ENCODE measurements at regions not wholly inside any gene's neighbourhood (a gene's known extent, or its start where the extent isn't known, plus 50 kb on each side); places are given as distances from the start of the nearest gene placed in this dataset.

GRCh38 chr22:25403284-25403810, 161.1 kb upstream of the GRK3 start:
- Histone ChIP-seq H3K27me3 (ENCODE audit: control insufficient read depth, insufficient read depth, low read length) (no peaks in the 10 kb centered on the region), H4K20me1 (ENCODE audit: insufficient read depth, low read length) (peaks cover 55% of the 10 kb centered on the region), H3K56ac (ENCODE audit: extremely low read depth, insufficient read depth, low read length) (peak overlapping the region; percentile 14; the same call in 1 of the 2 replicates), H2AK5ac (ENCODE audit: low read depth, low read length) (peak overlapping the region; percentile 83), H3K36me3 (ENCODE audit: control insufficient read depth, insufficient read depth, low read length) (no peaks in the 10 kb centered on the region), H3K9ac (ENCODE audit: low read depth, low read length) (peak overlapping the region; percentile 70), H4K8ac (ENCODE audit: low read depth in 2 of 2, low read length in 2 of 2) (peak overlapping the region; percentile 34 to 73), H2BK5ac (ENCODE audit: low read depth, low read length, poor library complexity, severe bottlenecking) (no peak overlapping the region), H2BK120ac (ENCODE audit: low read depth, low read length) (peak overlapping the region; percentile 8), H3K4me1 (ENCODE audit: control insufficient read depth, insufficient read depth, low read length) (peaks cover 30% of the 10 kb centered on the region), H3K79me1 (ENCODE audit: low read depth in 1 of 2, low read length in 2 of 2) (peaks cover 30 to 61% of the 10 kb centered on the region in 2 experiments), H3K9me3 (ENCODE audit: control insufficient read depth, insufficient read depth, low read length) (no peaks in the 10 kb centered on the region), H2BK20ac (ENCODE audit: low read depth, low read length) (peak overlapping the region; percentile 44; the same call in 1 of the 2 replicates), H3K4me3 (ENCODE audit: insufficient read depth, low read depth, low read length) (peak overlapping the region; percentile 93), H3K27ac (ENCODE audit: insufficient read depth, low read length) (peak overlapping the region; percentile 61), H3K14ac (replicated peaks; ENCODE audit: low read depth, low read length) (peak overlapping the region; percentile 77), H3K4me2 (ENCODE audit: low read depth, low read length) (peak overlapping the region; percentile 82), H3K9me1 (ENCODE audit: insufficient read depth, low read length) (peaks cover 29% of the 10 kb centered on the region; the same call in 1 of the 2 replicates), H4K5ac (ENCODE audit: low read depth, low read length) (peak overlapping the region; percentile 3; the same call in 1 of the 2 replicates), H2AFZ (replicated peaks; ENCODE audit: low read length, poor library complexity) (peak overlapping the region; percentile 97), H3K23ac (ENCODE audit: low read depth, low read length) (peak overlapping the region; percentile 49), H2BK15ac (ENCODE audit: low read depth, low read length) (0 out of 3 replicates have a peak overlapping the region, but pooled peaks have one; percentile 0), H2AK9ac (replicated peaks; ENCODE audit: low read depth, low read length, poor library complexity) (peak overlapping the region; percentile 63), H3K18ac (ENCODE audit: low read depth, low read length) (peak overlapping the region; percentile 1; the same call in 1 of the 2 replicates), H4K91ac (ENCODE audit: insufficient read depth, low read depth, low read length) (peak overlapping the region; percentile 1), H3K4ac (ENCODE audit: low read depth, low read length) (peak overlapping the region; percentile 57)
- BruUV-seq (replicated peaks), result TSS peak; percentile 28
- 11% methylated on average over 5 of the region's 8 CpGs; no CpG with 5 or more reads in 1 of the 2 experiments for WGBS, 2 experiments (ENCODE audit: extremely low coverage in 2 of 2, insufficient read length in 1 of 2)
- intact Hi-C loops (cut with micrococcal nuclease), result loop anchor here (2.0 kb wide), 2 partner anchors 35 to 45 kb away; no protein-coding TSS in a partner anchor
- dilution Hi-C loops (cut with HindIII; ENCODE audit: low sequenced_read_pairs, unreplicated experiment), result no loop called here
- CTCF ChIA-PET, result interaction anchor here (0.7 to 0.8 kb wide), 2 partner anchors 25 to 39 kb away, joined by 3 to 5 read pairs; no protein-coding TSS in a partner anchor
- ATAC-seq (ENCODE audit: low read depth) (no peak), DNase-seq (peak; percentile 10)
- in situ Hi-C loops (cut with MboI; ENCODE audit: low sequenced_read_pairs), result no loop called here
- no peak for TF ChIP-seq RFX5 (IDR thresholded peaks at IDR 0.05; ENCODE audit: low read depth, low read length)
- POLR2A ChIA-PET (ENCODE audit: unreplicated experiment), result no interaction called here

Measured in IMR-90 (cell line).